GM18907 (cell line): ENCODE measurements at regions not wholly inside any gene's neighbourhood (a gene's known extent, or its start where the extent isn't known, plus 50 kb on each side); places are given as distances from the start of the nearest gene placed in this dataset.

Experiments used
- ATAC-seq: cut with Tn5 transposase; IDR thresholded peaks from one replicate; pipeline ENCODE4 v1.9.1; 2021; ENCODE audit warnings: mild to moderate bottlenecking, moderate library complexity; ENCODE audit not compliant: unreplicated experiment

DNA sequence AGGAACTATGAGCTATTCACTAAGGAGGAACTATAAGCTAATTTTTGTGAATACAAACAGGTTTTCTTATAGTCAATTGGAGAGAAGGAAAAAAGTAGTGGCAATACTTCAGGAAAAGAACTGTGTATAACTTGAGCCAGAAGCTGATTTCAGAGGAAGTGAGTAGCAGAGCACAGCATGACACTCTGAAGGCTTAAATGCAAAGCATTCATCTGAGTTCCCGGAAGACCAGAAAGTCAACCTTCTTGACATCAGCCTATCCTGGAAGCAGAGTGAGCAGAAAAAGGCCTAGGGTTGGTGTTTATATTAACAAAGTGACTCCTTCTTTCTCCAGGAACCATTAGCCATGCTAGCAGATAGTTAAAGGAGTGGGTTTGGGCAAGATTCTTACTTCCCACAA, 545.2 kb downstream of the MRPL39 start:
- peak; percentile 59 for ATAC-seq

DNA sequence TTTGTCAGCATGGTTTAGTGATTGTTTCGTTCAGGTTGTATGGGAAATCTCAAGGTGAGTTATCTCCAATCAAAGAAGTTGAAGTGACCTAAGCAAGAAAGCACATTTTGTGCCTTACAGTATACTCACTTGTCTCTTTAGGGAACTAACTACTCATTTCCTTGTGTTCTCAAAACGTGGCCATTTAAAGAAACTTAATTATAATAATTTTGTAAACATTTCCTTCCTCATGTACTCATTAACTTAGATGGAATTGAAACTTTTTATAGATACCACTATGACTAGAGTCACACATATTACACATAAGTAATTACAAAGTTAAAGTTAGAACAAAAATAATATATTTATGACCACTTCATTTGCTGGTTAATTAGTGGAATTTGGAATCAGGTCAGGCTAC, 552.6 kb downstream of the MRPL39 start:
- ATAC-seq = no peak

DNA sequence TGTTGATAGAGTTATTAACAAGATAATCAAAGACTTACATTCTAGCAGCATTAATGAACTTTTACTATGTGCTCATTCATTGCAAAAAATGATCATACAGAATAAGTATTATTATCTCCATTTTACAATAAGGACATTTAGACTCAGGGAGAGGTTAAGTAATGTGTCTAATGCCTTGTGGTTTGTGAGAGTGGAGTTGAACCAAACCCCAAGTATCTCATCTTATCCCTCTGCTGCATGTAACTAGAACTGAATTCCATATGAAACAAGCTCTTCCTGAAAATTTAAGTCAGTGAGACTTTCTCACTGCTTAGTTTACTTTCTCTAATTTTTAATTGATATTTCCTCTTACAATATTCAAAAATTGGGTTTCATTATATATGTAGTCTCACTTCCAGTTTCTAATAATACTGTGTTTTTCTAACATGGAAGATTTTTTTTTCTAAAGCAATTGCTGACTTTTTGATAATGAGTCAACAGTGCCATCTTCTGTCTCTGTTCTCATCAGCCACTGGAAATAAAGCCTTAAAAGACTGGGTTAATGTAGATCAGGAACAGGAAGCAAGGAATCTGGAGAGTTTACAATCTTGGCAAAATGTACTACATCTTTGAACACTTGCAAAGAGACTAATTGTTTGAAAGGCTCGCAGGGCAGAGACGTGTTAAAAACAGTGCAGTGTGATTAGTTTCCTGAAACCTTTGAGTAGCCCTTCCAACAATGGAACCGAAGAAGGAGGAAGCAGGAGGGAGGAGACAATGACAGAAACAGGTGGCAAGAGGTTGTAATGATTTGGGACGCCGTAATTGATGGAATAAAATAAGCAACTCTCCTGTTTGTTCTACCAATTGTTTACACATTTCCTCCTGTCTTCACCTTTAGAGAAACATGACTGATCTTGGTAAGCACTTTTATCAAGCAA, 567.6 kb downstream of the MRPL39 start:
- ATAC-seq = peak; percentile 89

DNA sequence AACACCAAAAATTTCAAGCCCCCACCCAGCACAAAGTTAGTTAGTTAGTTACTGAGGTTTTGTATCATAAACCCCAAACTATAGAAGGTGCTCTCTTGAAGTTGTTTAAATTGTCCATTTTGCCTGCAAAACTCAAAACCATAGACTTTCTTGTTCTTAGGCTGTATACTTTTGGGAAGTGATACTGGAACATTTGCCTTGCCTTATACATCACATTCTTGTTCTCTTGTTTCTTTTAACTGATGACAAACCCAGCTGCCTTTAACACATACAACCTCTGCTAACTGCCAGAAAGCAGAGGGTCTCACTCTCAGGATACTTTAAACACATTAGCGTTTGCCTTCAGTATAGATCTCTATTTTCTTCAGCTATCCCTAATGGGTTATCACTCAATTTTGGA, 570.5 kb downstream of the MRPL39 start:
- no peak for ATAC-seq

DNA sequence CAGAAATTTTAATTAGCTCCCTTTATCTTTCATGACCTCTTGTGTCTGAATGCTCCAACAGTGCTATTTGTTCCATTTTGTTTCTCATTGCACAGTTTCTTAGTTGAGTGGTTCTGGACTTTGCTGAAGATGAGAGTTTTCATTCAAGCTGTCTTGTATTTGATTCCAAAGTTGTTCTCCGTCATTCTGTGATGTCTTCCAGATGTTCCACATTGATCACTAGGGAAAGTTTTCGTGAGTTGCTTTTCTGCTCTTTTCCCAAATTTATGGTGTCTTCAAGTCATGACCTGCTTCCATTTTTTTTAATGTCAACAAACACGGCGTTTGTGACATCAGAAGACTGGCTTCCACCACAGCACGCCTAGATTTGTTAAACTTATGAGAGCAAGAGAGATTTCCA, 575.5 kb downstream of the MRPL39 start:
- ATAC-seq = no peak

DNA sequence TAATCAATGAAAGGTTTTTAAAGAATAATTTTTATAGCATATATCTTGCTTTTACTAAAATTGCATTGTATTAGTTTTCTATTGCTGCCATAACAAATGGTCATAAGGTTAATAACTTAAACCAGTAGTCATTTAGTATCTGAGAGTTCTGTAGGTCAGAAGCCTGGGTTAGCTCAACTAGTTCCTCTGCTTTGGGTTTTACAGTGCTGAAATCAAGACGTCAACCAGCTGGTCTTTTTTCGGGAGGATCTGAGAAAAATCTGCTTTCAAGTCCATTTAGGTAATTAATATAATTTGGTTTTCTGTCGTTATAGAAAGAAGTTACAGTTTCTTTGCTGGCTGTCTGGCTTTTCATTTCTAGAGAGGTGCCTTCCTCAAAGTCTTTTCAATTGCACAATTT, 577.7 kb downstream of the MRPL39 start:
- no peak for ATAC-seq

DNA sequence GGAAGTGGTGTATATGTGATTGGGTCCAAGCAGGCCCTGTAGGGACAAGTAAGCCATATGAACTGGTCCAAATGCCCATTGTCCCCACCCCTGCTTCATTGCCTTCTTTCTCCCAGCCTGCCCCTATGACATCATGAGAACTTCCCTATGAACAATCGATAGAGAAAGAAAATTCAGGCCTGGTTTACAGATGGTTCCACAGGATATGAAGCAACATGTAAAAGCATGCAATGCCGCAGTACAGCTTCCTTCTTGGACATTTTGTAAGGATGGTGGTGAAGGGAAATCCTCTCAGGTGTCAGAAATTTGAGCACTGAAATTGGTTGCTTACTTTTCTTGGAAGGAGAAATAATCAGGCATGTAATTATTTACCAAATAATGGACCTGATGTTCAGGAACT, 581.7 kb downstream of the MRPL39 start:
- no peak for ATAC-seq

DNA sequence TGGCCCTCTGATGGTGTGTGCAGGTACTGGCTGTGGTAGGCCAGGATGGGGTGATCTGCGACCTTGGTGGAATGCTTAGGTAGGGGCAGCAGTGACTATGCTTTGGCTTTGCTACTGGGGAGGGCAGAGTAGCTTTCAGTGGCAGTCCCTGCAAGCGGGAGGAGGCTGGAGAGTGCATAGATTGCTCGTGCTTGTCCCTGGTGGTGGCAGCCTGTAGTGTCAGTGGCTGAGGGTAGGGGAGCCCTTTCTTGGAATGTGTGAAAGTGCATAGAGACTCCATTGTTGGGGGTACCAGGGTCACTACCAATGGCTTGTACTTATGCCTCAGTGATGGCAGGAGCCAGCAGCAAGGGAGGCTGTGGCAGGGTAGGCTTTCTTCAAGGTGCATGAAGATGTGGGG, 582.6 kb downstream of the MRPL39 start:
- ATAC-seq = no peak

DNA sequence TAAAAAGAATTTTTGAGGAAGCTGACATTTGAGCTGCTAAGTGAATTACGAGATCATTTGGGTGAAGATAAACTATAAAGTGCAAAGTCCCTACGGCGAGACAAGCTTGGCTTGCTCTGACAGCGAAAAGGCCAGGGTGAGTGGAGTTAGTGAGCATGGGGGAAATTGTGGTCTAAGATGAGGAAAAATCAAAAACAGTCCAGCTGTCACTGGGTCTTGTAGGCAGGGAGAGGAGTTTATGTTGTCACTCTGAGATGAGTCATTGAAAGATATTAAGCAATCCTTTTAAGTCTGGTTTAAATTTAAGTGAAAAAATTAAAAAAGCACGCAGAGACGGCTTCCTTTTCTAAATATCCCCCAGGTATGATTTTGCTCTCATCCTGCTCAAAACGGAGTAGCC, 601.9 kb downstream of the MRPL39 start:
- no peak for ATAC-seq

DNA sequence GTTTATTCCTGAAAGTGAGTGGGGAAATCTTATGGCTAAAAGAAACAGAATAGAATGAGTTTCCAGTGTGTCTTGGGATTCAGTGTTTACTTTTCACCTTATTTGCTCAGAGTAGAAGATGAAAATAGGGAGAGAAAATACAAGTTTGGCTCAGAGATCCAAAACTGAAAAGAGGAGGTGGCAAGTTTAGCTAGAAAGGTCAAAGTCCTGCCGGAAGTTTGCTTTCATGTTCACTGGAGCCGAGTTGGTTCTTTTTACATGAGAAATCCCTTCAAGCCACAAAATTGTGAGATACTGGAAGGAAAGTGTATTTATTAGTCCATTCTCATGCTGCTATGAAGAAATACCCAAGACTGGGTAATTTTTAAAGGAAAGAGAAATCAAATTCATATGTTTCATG, 604.6 kb downstream of the MRPL39 start:
- no peak for ATAC-seq

DNA sequence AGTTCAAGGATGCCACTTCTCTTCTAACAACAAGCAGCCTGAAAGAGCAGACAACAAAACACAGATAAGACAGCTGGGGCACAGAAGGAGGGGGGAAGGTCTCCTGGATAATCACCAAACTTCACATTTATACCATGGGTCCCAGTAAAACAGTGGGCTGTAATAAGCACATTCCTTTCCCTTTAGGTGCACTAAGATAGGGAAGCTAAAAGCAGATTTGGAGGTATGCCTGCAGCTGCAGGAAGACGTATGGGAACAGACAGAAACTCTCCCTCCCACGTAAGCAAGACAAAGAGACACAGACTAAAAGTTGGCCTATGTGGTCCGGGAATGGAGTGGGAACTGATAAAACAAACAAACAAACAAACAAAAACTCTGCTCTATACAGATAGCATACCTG, 612.1 kb downstream of the MRPL39 start:
- ATAC-seq = no peak

DNA sequence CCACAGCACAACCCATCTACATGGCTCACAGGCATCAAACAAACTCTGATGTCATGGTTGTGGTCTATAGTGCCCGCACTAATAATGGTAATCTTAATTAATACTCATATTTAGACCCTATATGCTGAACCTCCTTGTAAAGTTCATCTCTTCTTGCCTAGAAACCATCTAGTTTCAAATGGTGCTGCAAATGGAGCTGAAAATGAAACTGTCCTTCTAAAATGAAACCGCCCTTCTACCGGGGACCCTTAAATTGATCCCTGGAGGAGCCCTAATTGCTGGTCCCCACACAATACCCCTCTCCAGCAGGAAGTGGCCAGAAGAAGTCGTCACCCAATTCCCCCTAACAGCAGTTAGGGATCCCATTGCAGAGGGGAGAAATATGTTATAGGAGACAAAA, 612.6 kb downstream of the MRPL39 start:
- ATAC-seq = no peak

DNA sequence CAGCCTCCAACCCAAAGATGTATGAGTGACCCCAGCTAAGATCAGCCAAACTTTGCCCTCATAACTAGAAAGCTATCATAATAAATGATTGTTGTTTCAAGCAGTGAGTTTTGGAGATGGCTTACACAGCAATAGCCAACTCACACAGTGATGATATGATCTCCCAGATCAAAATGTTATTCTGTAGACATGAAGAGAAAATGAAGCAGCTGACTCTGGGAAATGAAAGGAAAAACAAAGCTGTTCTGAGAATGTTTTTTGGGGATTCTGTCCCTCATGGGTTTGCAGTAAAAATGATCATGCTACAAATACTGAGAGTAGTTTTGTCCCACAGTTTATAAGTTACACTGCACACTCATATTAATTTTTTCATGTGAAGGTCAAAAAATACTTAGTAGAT, 617.8 kb downstream of the MRPL39 start:
- ATAC-seq = no peak

DNA sequence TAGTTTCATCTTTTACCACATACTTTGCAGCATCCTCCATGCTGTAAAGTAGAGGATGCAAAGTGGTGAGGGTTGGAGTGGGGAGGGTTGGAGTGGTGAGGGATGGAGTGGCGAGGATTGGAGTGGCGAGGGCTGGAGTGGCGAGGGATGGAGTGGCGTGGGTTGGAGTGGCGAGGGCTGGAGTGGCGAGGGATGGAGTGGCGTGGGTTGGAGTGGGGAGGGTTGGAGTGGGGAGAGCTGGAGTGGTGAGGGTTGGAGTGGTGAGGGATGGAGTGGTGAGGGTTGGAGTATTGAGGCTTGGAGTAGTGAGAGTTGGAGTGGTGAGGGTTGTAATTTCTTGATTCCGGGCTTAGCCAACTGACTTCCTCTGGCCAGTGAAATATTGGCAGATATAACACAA, 618.3 kb downstream of the MRPL39 start:
- ATAC-seq = no peak

DNA sequence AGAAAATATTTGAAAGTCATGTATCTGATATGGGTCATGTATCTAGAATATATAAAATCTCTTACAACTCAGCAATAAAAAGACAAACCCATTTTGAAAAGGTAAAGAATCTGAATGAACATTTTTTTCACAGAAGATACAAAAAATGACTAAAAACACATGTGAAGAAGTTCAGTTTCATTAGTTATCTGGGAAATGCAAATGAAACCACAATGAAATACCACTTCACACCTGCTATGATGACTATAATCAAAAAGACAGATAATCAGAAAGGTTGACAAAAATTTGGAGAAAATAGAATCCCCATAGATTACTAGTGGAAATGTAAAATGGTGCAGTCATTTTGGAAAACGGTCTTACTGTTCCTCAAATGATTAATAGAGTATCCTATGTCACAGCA, 631.0 kb downstream of the MRPL39 start:
- ATAC-seq = no peak

DNA sequence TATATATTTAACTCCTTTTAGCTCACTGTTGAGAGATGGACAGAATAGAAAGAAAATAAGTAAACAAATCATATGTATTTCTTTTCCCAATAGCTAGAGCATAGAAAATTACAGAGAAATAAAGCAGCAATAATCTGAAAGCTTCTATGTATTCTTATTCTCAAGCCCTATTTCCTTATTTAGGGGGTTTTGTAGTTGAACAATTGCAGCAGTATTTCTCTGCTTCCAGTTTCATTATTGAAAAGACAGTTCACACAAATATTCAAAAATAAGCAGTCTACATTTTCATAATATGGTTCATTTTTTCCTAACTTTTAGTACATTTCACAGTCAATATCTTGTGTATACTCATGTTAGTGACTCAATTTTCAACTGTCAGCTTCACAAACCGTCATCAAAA, 638.2 kb downstream of the MRPL39 start:
- ATAC-seq = no peak

DNA sequence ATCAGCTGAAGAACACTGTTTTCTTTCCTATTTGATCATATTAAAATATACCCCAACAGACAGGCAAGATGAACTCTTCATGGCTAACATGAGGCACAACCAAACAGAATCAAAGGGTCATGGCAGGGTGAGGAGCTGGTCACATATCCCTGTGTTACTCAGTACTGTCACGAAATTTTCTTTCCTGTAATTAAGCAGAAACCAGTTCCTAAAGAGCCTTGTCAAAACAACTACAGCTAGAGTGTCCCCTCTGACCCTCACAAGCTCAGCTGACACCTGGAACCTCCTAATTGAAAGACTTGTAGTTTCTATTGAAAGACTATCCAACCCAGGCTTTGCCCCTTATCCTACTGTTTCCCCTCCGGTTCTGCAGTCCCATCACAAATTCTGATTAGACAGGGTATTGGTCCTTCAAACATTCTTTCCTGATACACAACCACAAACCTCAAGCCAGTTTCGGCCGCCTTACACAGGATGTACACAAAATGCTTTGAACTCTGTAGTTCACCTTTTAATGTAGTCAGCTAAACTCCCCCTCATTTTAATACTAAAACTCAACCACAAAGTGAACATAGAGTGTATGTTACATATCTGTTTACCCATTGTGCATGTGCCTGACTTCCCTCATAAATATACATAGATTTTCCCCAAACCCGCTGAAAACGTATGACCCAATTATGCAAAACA, 651.9 kb downstream of the MRPL39 start:
- ATAC-seq = peak; percentile 97

DNA sequence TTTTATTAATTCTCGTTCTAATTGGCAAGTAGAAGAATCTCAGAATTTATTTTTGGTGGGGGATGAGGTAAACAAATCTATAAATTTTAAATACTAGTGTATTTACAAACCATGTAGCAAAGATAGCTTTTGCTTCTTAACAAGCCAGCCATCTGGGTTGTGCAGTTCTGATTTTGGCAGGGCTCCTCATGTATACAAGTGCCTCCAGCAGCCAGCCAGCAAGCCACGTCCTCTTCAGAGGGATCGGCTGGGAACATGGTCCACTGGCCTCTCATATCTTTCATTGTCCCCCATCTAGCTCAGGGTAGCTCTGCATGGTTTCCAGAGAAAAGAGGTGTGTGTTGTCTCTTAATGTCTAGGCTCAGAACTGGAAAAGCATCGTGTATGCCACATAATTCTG, 659.1 kb downstream of the MRPL39 start:
- ATAC-seq = no peak

DNA sequence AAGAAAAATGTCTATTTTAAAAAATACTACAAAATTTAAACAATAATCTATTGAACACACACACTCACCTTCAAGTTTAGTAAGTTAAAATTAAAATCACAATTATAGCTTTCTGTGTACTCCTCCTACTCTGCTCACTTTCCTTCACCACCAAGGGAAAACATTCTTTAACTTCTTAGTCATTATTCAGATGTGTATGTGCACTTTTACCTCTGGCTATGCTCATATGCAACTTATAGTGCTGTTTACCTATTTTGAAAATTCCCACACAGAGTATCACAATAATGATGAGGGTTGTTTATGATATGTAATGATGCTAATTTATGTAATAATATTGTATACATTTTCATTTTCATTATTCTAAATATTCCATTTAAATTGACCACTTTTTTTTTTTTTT, 661.4 kb downstream of the MRPL39 start:
- no peak for ATAC-seq

DNA sequence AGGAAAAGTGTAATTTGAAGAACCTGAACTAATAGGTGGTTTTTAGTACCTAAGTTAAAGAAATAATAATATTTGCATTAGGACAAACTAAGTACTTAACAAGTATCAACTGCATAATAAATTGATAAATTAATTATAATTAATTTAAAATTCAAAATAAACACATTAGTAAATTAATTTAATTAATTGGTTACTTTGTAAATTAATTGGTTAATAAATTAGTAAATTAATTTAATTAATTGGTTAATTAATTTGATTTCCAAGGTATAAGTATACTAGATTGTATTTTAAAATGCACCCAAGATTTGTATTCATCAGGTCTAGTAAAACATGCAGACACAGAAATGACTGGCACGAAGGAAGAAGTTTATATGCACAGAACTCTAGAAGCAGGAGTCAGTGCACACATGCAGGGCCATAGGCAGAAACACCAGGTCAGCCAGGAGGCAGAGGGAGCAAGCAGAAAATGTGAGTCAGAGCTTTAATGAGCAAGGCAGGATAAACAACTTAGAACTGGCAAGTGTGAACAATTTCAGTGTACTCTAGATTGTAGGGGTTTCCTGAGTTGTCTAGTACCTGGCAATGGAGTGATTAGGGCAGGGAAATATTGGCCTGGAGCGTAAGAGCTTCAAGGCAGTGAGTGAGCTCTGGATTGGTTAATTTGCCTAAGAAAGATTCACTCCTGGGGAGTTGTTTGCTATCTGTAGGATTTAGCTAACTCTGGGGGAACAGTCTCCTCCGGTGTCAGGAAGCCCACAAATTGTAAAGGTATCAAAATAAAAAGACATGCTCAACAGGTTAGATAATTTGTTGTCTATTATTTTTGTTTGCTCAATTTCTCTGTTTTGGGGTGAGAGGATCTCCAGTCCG, 665.7 kb downstream of the MRPL39 start:
- ATAC-seq = no peak

DNA sequence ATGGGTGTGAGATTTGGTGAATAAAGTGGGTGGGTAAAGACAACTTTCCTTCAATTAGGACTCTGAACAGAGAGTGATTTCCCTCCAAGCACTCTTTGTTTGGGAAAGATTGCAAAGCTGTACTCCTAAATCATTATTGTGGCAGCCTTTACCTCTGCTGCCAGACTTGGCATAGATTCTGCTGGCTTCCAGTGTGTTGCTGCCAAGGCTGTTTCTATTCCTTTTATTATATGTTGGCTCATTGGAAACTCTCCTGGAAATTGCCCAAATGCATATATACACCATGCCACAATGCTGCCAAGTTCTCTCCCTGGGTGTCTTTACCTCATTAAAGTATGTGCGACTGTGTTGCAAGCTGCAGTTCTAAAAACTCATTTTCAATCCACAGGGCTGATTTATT, 668.0 kb downstream of the MRPL39 start:
- ATAC-seq = no peak
